HCT116 (cell line): ENCODE measurements at regions not wholly inside any gene's neighbourhood (a gene's known extent, or its start where the extent isn't known, plus 50 kb on each side); places are given as distances from the start of the nearest gene placed in this dataset.

Experiments
- ATAC-seq: fragments of 200-7000 bp; cut with Tn5 transposase; 2 replicates; pipeline ENCODE4 v1.9.1; 2020; ENCODE audit warnings: mild to moderate bottlenecking, moderate library complexity
- BruUV-seq: library from RNA; stranded (reverse); fragments of 400-500 nt; replicated peaks from 2 replicates; lab custom pipeline; 2021; lab: Mats Ljungman, UMichigan
- CTCF ChIA-PET: fragments of 300-600 bp; sonication (Branson Sonifier 250); formaldehyde crosslinking; loops from one replicate; lab custom pipeline; 2021; ENCODE audit warnings: antibody characterized with exemption; lab: Charles Lee
- POLR2A ChIA-PET: fragments of 300-600, 350-600 bp; sonication (Branson Sonifier 250); formaldehyde crosslinking; loops from one replicate; lab custom pipeline; 2021; ENCODE audit warnings: antibody characterized with exemption; lab: Charles Lee
- RAD21 ChIA-PET, 2 experiments: fragments of 300-600 bp; sonication (Branson Sonifier 250); formaldehyde crosslinking; loops; one replicate each; lab custom pipeline; 2023; ENCODE audit warnings: low total read pairs in 2 of 2; ENCODE audit not compliant: uncharacterized antibody in 2 of 2, unreplicated experiment in 2 of 2, low non-redundant PET in 1 of 2; lab: Charles Lee
- DNase-seq: peaks from one replicate; pipeline ENCODE4 v3.0.0-alpha.2; 2010; ENCODE audit warnings: low read depth, low spot score
- H2AFZ ChIP-seq: fragments of 200-600 bp; shearing (Covaris generic), sonication (generic); 2 replicates; pipeline ENCODE4 v1.6.1; 2017; ENCODE audit warnings: low read depth, mixed run types, mixed read lengths, antibody characterized with exemption, low read length; ENCODE audit not compliant: poor library complexity, severe bottlenecking
- H3K27ac ChIP-seq: 2 replicates; pipeline ENCODE4 v1.5.1; 2012; ENCODE audit warnings: low read depth, low read length
- H3K27me3 ChIP-seq: fragments of 200-600 bp; sonication (generic); 2 replicates; pipeline ENCODE4 v1.6.1; 2016; ENCODE audit warnings: mixed run types, low read length, mixed read lengths; ENCODE audit not compliant: insufficient read depth
- H3K36me3 ChIP-seq, 2 experiments: fragments of 200-500 bp in 1 of 2; fragments of 200-600 bp in 1 of 2; sonication (Bioruptor generic) in 1 of 2; sonication (generic) in 1 of 2; 2 replicates each; pipeline versions ENCODE4 v1.5.1 to v1.6.1; 2014 to 2016; ENCODE audit warnings: low read length in 2 of 2, inconsistent platforms in 1 of 2, mixed read lengths in 1 of 2, mixed run types in 1 of 2; ENCODE audit not compliant: insufficient read depth in 2 of 2, control insufficient read depth in 1 of 2
- H3K4me1 ChIP-seq, 2 experiments: fragments of 200-600 bp in 1 of 2; sonication (generic) in 1 of 2; 2 replicates each; pipeline versions ENCODE4 v1.5.1 to v1.6.1; 2012 to 2017; ENCODE audit warnings: low read length in 2 of 2, inconsistent platforms in 1 of 2, mild to moderate bottlenecking in 1 of 2, mixed read lengths in 1 of 2, mixed run types in 1 of 2, moderate library complexity in 1 of 2; ENCODE audit not compliant: insufficient read depth in 2 of 2, control insufficient read depth in 1 of 2
- H3K4me2 ChIP-seq: fragments of 200-600 bp; sonication (generic); 2 replicates; pipeline ENCODE4 v1.6.1; 2017; ENCODE audit warnings: mixed run types, low read length, mixed read lengths
- H3K4me3 ChIP-seq, 2 experiments: fragments of 200-600 bp in 1 of 2; sonication (generic) in 1 of 2; replicated peaks in 1 of 2; 2 replicates each; pipeline ENCODE4 v1.5.1; 2011 to 2016; ENCODE audit warnings: low read length in 2 of 2, control low read depth in 1 of 2, low read depth in 1 of 2, mild to moderate bottlenecking in 1 of 2, mixed read lengths in 1 of 2, mixed run types in 1 of 2
- H3K79me2 ChIP-seq: fragments of 200-600 bp; sonication (generic); 2 replicates; pipeline ENCODE4 v1.6.1; 2017; ENCODE audit warnings: mild to moderate bottlenecking, mixed run types, low read length, moderate library complexity, mixed read lengths; ENCODE audit not compliant: insufficient read depth
- H3K9ac ChIP-seq: fragments of 200-600 bp; sonication (generic); 2 replicates; pipeline ENCODE4 v1.6.1; 2016; ENCODE audit warnings: low read length, mixed read lengths
- H3K9me2 ChIP-seq: fragments of 200-600 bp; sonication (generic), shearing (Covaris generic); 2 replicates; pipeline ENCODE4 v1.6.1; 2017; ENCODE audit warnings: mixed run types, mild to moderate bottlenecking, moderate library complexity; ENCODE audit not compliant: insufficient read depth
- H3K9me3 ChIP-seq, 2 experiments: fragments of 200-500 bp in 1 of 2; fragments of 200-600 bp in 1 of 2; sonication (Bioruptor generic) in 1 of 2; sonication (generic) in 1 of 2; 2 replicates each; pipeline ENCODE4 v1.6.1; 2014 to 2017; ENCODE audit warnings: low read length in 2 of 2, mixed read lengths in 2 of 2, inconsistent platforms in 1 of 2, low read depth in 1 of 2, mild to moderate bottlenecking in 1 of 2, mixed run types in 1 of 2, moderate library complexity in 1 of 2; ENCODE audit not compliant: control insufficient read depth in 1 of 2, insufficient read depth in 1 of 2
- H4K20me1 ChIP-seq: fragments of 200-600 bp; sonication (generic), shearing (Covaris generic); 2 replicates; pipeline ENCODE4 v1.6.1; 2017; ENCODE audit warnings: mixed run types, mild to moderate bottlenecking, moderate library complexity; ENCODE audit not compliant: insufficient read depth
- CBX3 ChIP-seq: IDR thresholded peaks from 2 replicates; pipeline ENCODE4 v1.6.1; 2012; ENCODE audit warnings: low read depth
- CTCF ChIP-seq, 3 experiments: fragments of 200-600 bp in 1 of 3; sonication (generic) in 1 of 3; IDR thresholded peaks in 2 of 3; conservative IDR thresholded peaks in 1 of 3; 2 replicates each; pipeline ENCODE4 v1.5.1; 2012 to 2017; ENCODE audit warnings: low read depth in 2 of 3, low read length in 2 of 3, antibody characterized with exemption in 1 of 3, borderline replicate concordance in 1 of 3, control low read depth in 1 of 3, mild to moderate bottlenecking in 1 of 3, mixed read lengths in 1 of 3, mixed run types in 1 of 3, moderate library complexity in 1 of 3; ENCODE audit not compliant: insufficient read depth in 1 of 3
- EZH2 ChIP-seq: fragments of 200-600 bp; sonication (generic); IDR thresholded peaks from 2 replicates; pipeline ENCODE4 v1.6.1; 2017; ENCODE audit warnings: antibody characterized with exemption, mixed run types
- FOSL1 ChIP-seq: IDR thresholded peaks from 2 replicates; pipeline ENCODE4 v1.6.1; 2012; ENCODE audit warnings: low read depth
- RAD21 ChIP-seq: IDR thresholded peaks from 2 replicates; pipeline ENCODE4 v1.6.1; 2012; ENCODE audit warnings: low read depth, mild to moderate bottlenecking
- SIN3A ChIP-seq: IDR thresholded peaks from 2 replicates; pipeline ENCODE4 v1.6.1; 2012; ENCODE audit warnings: low read depth
- SRF ChIP-seq: IDR thresholded peaks from 2 replicates; pipeline ENCODE4 v1.6.1; 2012; ENCODE audit warnings: low read depth
- ZNF274 ChIP-seq: fragments of 200-500 bp; sonication (Bioruptor generic); IDR thresholded peaks from 2 replicates; pipeline ENCODE4 v1.6.1; 2014; ENCODE audit warnings: mild to moderate bottlenecking, low read depth, low read length, inconsistent platforms
- intact Hi-C: fragments of 100-400 bp; cut with micrococcal nuclease; formaldehyde crosslinking; loops from 2 replicates; pipeline ENCODE4 v1.10.0; 2022

- no peak for DNase-seq
- ATAC-seq, result no peak
- POLR2A ChIA-PET, result no interaction called here
- H3K4me2 ChIP-seq, result no peak overlapping the region
- no peak overlapping the region for H3K9ac ChIP-seq
- no TSS peak for BruUV-seq
- no peaks in the 10 kb centered on the region for H3K9me3 ChIP-seq
- H3K4me3 ChIP-seq, result no peak overlapping the region
- TF ChIP-seq SRF (no peak), CBX3 (no peak), EZH2 (no peak), CTCF (IDR thresholded peaks at IDR 0.05 in 2 of 3, conservative IDR thresholded peaks at IDR 0.05 in 1 of 3; ENCODE audit: borderline replicate concordance in 1 of 3, insufficient read depth in 1 of 3, low read depth in 2 of 3, low read length in 2 of 3) (no peak)
- no peaks in the 10 kb centered on the region for H3K27me3 ChIP-seq
- H3K27ac ChIP-seq, result no peak overlapping the region
- no peaks in the 10 kb centered on the region for H4K20me1 ChIP-seq
- no peaks in the 10 kb centered on the region for H3K9me2 ChIP-seq
- H3K36me3 ChIP-seq, result no peaks in the 10 kb centered on the region
- H3K79me2 ChIP-seq, result no peaks in the 10 kb centered on the region
- no peak overlapping the region for H2AFZ ChIP-seq
- H3K4me1 ChIP-seq, result no peaks in the 10 kb centered on the region
- RAD21 ChIA-PET, result no interaction called here
- CTCF ChIA-PET, result no interaction called here
- intact Hi-C loops, result no loop called here
Measured at GRCh38 chr3:13717222-13717895, 162.5 kb downstream of the WNT7A start.

- BruUV-seq, result no TSS peak
- ChIA-PET RAD21 (no interaction called here), CTCF (interaction anchor here (0.8 kb wide), 1 partner anchor 59 kb away, joined by 3 read pairs; no protein-coding TSS in a partner anchor), POLR2A (no interaction called here)
- Histone ChIP-seq H3K4me3 (no peak overlapping the region), H2AFZ (no peak overlapping the region), H3K9me3 (no peaks in the 10 kb centered on the region), H3K27ac (no peak overlapping the region), H3K79me2 (no peaks in the 10 kb centered on the region), H3K4me2 (no peak overlapping the region), H3K27me3 (no peaks in the 10 kb centered on the region), H3K36me3 (no peaks in the 10 kb centered on the region), H3K9ac (no peak overlapping the region), H3K4me1 (no peaks in the 10 kb centered on the region), H3K9me2 (no peaks in the 10 kb centered on the region), H4K20me1 (no peaks in the 10 kb centered on the region)
- TF ChIP-seq RAD21, result no peak
- TF ChIP-seq EZH2, result no peak
- TF ChIP-seq CBX3, result no peak
- no peak for TF ChIP-seq ZNF274
- no peak for TF ChIP-seq FOSL1
- TF ChIP-seq SIN3A, result no peak
- DNase-seq (no peak), ATAC-seq (no peak)
- intact Hi-C loops, result no loop called here
Measured at GRCh38 chr3:13716540-13717221, 163.2 kb downstream of the WNT7A start.
